ENCODE measurements at regions not wholly inside any gene's neighbourhood (a gene's known extent, or its start where the extent isn't known, plus 50 kb on each side); places are given as distances from the start of the nearest gene placed in this dataset.
"Not testable (repeated sequence)": the region's sequence is repeated elsewhere in the genome, so short reads cannot be mapped to it uniquely, and the experiment has no call there.

- no peak overlapping the region for H3K4me3 ChIP-seq (ENCODE audit: low read depth, low read length)
- in situ Hi-C loops (cut with HindIII; ENCODE audit: low sequenced_read_pairs) = no loop called here
- TF ChIP-seq, protein P1, sequence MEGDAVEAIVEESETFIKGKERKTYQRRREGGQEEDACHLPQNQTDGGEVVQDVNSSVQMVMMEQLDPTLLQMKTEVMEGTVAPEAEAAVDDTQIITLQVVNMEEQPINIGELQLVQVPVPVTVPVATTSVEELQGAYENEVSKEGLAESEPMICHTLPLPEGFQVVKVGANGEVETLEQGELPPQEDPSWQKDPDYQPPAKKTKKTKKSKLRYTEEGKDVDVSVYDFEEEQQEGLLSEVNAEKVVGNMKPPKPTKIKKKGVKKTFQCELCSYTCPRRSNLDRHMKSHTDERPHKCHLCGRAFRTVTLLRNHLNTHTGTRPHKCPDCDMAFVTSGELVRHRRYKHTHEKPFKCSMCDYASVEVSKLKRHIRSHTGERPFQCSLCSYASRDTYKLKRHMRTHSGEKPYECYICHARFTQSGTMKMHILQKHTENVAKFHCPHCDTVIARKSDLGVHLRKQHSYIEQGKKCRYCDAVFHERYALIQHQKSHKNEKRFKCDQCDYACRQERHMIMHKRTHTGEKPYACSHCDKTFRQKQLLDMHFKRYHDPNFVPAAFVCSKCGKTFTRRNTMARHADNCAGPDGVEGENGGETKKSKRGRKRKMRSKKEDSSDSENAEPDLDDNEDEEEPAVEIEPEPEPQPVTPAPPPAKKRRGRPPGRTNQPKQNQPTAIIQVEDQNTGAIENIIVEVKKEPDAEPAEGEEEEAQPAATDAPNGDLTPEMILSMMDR (IDR thresholded peaks at IDR 0.05; ENCODE audit: low read depth, low read length) = no peak
- peak; percentile 56 for DNase-seq (ENCODE audit: low read depth, low spot score)
Observed at GRCh38 chr22:44638971-44639760, 62.8 kb upstream of the PRR5 start.

- H3K4me3 ChIP-seq (ENCODE audit: low read depth, low read length); DNase-seq (ENCODE audit: low read depth, low spot score); in situ Hi-C loops (cut with HindIII; ENCODE audit: low sequenced_read_pairs): not testable (repeated sequence)
Observed at GRCh38 chr22:44636502-44637206, 65.3 kb upstream of the PRR5 start.

DNA sequence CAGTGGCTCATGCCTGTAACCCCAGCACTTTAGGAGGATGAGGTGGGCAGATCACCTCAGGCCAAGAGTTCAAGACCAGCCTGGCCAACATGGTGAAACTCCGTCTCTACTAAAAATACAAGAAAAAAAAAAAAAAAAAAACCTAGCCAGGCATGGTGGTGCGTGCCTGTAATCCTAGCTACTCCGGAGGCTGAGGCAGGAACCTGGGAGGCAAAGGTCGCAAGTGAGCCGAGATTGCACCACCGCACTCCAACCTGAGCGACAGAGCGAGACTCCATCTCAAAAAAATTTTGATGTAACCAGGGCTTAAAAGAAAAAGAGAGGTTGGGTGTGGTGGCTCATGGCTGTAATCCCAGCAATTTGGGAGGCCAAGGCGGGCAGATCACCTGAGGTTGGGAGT, 66.4 kb upstream of the PRR5 start:
- DNase-seq (ENCODE audit: low read depth, low spot score); in situ Hi-C loops (cut with HindIII; ENCODE audit: low sequenced_read_pairs); H3K4me3 ChIP-seq (ENCODE audit: low read depth, low read length): not testable (repeated sequence)

DNA sequence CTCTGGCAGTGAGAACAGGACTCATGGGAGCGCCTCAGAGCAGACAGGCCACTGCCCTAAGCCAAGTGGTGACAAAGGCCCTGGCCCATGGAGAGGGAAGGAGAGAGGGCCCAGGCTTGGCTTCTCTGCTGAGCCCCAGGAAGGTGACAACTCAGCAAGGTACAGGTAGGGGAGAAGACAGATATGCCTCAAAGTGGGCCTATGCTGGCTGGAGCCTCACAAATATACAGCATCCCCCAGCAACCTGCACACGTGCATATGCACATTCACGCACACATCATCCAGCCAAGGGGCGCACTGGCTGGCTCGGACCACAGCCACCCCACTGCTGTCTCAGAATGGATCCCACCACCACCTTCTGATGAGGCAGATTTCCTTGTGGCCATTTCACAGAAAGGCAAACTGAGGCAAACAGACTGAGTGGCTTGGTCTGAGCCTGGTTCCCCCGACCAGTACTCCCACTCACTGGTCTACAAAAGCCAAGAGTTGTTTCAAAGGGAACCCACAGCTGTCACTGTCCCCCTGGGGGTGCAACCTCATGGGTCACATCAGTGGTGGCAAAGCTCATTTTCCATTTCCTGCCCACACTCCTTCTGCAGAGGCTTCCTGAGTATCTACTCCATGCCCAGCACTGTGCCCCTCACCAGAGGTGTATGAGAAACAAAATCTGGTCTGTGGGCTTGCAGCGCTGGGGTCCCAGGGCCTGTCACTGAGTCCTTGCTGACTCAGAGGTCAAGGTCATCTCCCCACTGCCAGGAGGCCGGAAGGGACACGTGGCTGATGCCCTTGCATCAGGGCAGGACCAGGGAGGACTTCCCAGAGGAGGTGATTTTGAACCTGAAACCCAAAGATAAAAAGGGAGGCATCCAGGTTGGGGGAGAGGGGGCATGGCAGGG, 67.3 kb upstream of the PRR5 start:
- in situ Hi-C loops (cut with HindIII; ENCODE audit: low sequenced_read_pairs) = no loop called here
- TF ChIP-seq, protein P1 (IDR thresholded peaks at IDR 0.05; ENCODE audit: low read depth, low read length) = no peak
- no peak overlapping the region for H3K4me3 ChIP-seq (ENCODE audit: low read depth, low read length)
- DNase-seq (ENCODE audit: low read depth, low spot score) = no peak

GRCh38 chr22:44633647-44634046, 68.4 kb upstream of the PRR5 start:
- H3K4me3 ChIP-seq (ENCODE audit: low read depth, low read length) = no peak overlapping the region
- in situ Hi-C loops (cut with HindIII; ENCODE audit: low sequenced_read_pairs) = no loop called here
- DNase-seq (ENCODE audit: low read depth, low spot score) = no peak
- TF ChIP-seq, protein P1 (IDR thresholded peaks at IDR 0.05; ENCODE audit: low read depth, low read length) = no peak

DNA sequence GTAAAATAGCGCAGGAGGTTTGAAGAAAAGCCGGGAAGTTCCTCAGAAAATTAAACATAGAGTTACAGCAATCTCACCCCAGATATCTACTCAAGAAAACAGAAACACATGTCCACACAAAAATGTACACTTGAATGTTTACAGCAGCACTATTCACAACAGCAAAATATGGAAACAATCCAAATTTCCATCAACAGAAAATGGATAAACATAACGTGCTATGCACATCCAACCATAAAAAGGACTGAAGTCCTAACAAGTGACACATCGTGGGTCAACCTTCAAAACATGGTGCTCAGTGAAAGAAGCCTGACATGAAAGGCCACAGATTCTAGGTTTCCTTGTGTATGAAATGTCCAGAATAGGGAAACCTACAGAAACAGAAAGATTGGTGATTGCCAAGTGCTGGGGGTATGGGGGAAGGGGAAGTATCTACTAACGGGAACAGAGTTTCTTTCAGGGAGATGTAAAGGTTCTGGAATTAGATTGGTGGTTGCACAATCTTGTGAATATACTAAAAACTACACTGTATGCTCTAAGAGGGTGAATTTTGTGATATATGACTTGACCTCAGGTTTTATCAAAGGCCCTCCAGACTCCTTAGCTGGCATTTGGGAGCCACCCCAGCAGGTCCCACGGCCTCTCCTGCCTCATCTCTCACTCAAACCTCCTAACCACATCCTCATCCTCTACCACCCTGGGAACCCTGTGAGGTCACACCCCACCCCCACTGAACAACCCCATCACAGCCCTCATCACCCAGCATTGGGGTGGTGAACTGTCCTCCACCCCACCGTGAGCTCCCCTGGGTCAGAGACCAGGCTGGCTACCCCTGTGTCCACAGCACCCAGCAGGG, 69.2 kb upstream of the PRR5 start:
- DNase-seq (ENCODE audit: low read depth, low spot score) = no peak
- in situ Hi-C loops (cut with HindIII; ENCODE audit: low sequenced_read_pairs) = no loop called here
- H3K4me3 ChIP-seq (ENCODE audit: low read depth, low read length) = no peak overlapping the region
- TF ChIP-seq, protein P1 (IDR thresholded peaks at IDR 0.05; ENCODE audit: low read depth, low read length) = no peak

DNA sequence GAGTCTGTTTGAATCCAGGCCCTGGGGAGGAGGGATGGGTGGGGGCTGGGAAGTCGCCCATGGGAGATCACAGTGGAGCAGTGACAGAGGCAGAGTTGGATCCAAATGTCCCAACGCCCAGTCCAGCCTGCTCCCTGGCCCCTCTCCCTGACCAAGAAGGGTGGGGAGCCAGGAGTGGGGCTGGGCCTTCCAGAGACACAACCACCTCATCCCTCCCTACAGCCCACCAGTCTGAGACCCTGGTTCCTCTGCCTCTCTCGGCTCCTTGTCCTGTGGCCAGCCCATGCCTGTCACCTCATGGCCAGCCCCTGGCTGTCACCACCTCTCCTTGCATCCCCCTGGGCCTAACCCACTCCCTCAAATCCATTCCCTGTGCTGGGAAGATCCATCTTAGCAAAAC, 71.2 kb upstream of the PRR5 start:
- TF ChIP-seq, protein P1 (IDR thresholded peaks at IDR 0.05; ENCODE audit: low read depth, low read length) = no peak
- no peak for DNase-seq (ENCODE audit: low read depth, low spot score)
- H3K4me3 ChIP-seq (ENCODE audit: low read depth, low read length) = no peak overlapping the region
- in situ Hi-C loops (cut with HindIII; ENCODE audit: low sequenced_read_pairs) = no loop called here

Measured in astrocyte of the spinal cord (primary cell).